GM13977 (cell line): ENCODE measurements at regions not wholly inside any gene's neighbourhood (a gene's known extent, or its start where the extent isn't known, plus 50 kb on each side); places are given as distances from the start of the nearest gene placed in this dataset.

Experiments used
- DNase-seq: peaks from one replicate; pipeline ENCODE4 v3.0.0; 2012; ENCODE audit warnings: low spot score
- in situ Hi-C: fragments of 300-500 bp; cut with MboI; formaldehyde crosslinking; loops from one replicate; pipeline ENCODE4 v1.12.0; 2022; ENCODE audit warnings: low sequenced_read_pairs, low pct_unique_long_range_greater_than_20kb, mixed read lengths, inconsistent platforms; ENCODE audit not compliant: unreplicated experiment
- TF ChIP-seq, protein P1 (sequence below): IDR thresholded peaks from 2 replicates; pipeline ENCODE4 v1.5.1; 2012; ENCODE audit warnings: mild to moderate bottlenecking, control low read depth; ENCODE audit not compliant: insufficient read depth; ENCODE audit errors: extremely low read depth, missing control alignments

DNA sequence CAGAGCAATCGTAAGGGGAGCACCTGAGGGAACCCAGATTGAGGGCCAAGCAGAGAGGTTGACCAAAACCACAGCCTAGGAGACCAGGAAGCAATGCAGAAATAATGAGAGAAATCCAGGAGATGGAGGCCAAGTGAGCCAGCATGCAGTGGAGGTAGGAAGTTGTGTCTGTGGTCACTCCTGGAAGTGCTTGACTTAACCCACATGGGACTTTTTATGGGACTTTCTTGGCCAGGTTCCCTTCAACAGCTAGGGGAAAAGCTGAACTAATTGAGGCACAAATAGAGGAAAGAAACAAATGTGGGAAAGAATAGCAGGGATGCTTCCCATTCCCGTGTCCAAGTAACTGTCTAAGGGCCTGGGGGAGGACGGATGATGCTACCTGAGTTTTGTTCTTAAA, 293.2 kb upstream of the CLINT1 start:
- TF ChIP-seq, protein P1, sequence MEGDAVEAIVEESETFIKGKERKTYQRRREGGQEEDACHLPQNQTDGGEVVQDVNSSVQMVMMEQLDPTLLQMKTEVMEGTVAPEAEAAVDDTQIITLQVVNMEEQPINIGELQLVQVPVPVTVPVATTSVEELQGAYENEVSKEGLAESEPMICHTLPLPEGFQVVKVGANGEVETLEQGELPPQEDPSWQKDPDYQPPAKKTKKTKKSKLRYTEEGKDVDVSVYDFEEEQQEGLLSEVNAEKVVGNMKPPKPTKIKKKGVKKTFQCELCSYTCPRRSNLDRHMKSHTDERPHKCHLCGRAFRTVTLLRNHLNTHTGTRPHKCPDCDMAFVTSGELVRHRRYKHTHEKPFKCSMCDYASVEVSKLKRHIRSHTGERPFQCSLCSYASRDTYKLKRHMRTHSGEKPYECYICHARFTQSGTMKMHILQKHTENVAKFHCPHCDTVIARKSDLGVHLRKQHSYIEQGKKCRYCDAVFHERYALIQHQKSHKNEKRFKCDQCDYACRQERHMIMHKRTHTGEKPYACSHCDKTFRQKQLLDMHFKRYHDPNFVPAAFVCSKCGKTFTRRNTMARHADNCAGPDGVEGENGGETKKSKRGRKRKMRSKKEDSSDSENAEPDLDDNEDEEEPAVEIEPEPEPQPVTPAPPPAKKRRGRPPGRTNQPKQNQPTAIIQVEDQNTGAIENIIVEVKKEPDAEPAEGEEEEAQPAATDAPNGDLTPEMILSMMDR: no peak
- DNase-seq: no peak
- in situ Hi-C loops: no loop called here

DNA sequence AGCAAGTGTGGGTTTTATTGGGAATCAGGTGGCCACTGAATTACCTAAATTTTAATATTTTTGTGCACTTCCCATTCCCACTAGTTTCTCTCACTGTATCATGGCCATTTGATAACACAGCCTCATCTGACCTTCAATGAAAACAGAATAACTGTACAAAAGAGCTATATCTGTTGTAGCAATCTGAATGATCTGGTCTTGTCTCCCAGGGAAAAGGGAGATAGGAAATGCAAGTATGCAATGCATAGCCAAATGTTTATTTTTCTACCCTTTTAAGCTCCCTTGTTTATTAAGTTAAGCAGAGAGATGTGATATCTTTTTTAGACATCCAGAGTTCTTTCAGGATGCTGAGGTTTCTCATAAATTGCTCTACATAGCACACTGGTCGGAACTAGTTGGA, 288.3 kb upstream of the CLINT1 start:
- in situ Hi-C loops: no loop called here
- DNase-seq: no peak
- TF ChIP-seq, protein P1: no peak

DNA sequence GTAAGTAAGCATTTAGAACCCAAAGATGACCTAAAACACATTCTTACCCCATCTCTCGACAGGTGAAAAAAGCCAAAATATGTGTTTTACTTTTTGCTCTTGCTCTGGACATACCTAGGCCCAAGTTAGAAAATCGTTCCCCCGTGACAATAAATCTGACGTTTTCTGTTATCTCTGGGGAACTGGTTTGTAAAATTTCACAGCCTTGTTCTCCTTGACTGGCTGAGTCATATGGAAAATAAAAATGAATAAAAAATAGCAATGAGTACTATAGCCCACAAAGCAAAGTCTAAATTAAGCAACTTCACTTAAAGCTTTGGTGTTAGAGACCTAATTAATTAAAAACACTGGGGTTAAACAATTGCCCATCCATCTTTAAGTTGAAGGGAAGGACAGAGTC, 286.9 kb upstream of the CLINT1 start:
- TF ChIP-seq, protein P1: no peak
- in situ Hi-C loops: no loop called here
- no peak for DNase-seq

DNA sequence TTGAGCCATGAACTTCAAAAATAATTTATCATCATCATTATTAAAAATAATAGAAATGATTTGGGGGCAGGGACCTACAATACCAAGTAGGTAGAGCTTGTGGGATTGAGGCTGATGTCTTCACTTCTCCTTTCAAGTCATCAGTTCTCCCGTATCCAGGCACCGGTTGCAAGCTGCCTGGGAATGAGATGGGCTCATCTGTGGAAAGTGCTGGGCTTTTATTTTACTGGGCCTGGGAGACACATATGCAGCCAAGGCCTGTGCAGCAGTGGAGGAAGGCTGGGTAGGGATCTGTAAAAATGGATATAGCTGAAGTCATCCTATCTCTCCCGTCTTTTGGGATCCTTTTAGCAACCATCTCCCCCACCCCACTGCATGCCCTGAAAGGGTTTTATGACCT, 284.1 kb upstream of the CLINT1 start:
- in situ Hi-C loops: no loop called here
- DNase-seq: no peak

DNA sequence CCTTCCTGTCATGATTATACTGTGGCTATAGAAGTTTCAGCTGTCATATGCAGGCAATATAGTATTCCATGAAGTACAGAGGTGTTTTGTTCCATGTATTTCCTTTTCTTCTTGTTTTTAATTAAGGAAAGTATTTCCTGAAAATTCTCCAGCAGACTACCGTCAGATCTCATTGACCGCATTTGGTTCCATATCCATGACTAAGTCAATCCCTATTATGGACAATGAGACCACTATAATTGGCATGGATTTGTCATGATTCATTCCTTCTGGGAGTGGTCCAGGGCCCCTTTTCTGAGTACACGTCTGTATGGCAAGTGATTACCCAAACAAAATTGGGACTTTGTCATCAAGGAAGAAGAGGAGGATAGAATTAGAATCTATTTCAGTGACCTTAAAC, 283.2 kb upstream of the CLINT1 start:
- TF ChIP-seq, protein P1: no peak
- no peak for DNase-seq
- in situ Hi-C loops: no loop called here

More for the DNA sequence above, 284.1 kb upstream of the CLINT1 start:
- TF ChIP-seq, protein P1: no peak

DNA sequence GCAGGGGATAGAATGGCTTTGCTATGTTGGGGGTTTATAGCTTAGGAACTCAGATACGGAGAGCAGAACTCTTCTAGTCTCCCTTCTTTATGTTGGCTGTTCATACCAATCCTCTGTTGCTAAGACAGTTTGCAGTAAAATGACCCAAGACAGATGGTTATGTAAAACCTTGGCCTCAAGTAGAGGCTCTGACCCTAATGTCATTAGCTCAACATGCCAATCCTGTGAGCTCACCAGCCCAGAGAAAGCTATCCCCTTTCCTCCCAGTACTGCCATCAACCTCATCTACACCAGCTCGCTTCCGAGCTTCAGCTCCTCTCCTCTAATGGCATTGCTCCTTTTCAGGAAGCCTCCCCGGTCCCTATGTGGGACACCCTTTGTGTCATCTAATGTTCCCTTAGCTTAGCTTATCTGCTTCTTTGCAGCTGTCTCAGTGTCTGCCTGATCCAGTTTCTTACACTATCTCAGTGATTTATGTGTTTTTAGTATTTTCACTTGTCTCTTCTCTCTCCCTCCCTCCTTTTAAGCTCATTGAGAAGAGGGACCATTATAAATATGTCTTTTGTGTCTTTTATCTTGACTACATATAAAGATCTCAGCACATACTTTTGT, 281.3 kb upstream of the CLINT1 start:
- DNase-seq: no peak
- in situ Hi-C loops: no loop called here
- TF ChIP-seq, protein P1: no peak
